BLaER1 (cell line): ENCODE measurements at regions not wholly inside any gene's neighbourhood (a gene's known extent, or its start where the extent isn't known, plus 50 kb on each side); places are given as distances from the start of the nearest gene placed in this dataset.
"Not testable (repeated sequence)": the region's sequence is repeated elsewhere in the genome, so short reads cannot be mapped to it uniquely, and the experiment has no call there.

Experiments
- H3K27ac ChIP-seq: shearing (Covaris generic); formaldehyde crosslinking; 2 replicates; pipeline ENCODE4 v1.8.1; 2022
- H3K27me3 ChIP-seq: shearing (Covaris generic); formaldehyde crosslinking; 2 replicates; pipeline ENCODE4 v1.8.1; 2022
- H3K36me3 ChIP-seq: shearing (Covaris generic); formaldehyde crosslinking; 2 replicates; pipeline ENCODE4 v1.8.1; 2022
- H3K4me1 ChIP-seq: shearing (Covaris generic); formaldehyde crosslinking; 2 replicates; pipeline ENCODE4 v1.8.1; 2022
- H3K4me2 ChIP-seq: shearing (Covaris generic); formaldehyde crosslinking; 2 replicates; pipeline ENCODE4 v1.8.1; 2022
- H3K4me3 ChIP-seq: shearing (Covaris generic); formaldehyde crosslinking; 2 replicates; pipeline ENCODE4 v1.8.1; 2022
- H3K9ac ChIP-seq: shearing (Covaris generic); formaldehyde crosslinking; 2 replicates; pipeline ENCODE4 v1.8.1; 2022
- H3K9me3 ChIP-seq: shearing (Covaris generic); formaldehyde crosslinking; 2 replicates; pipeline ENCODE4 v1.8.1; 2022
- H4K20me1 ChIP-seq: shearing (Covaris generic); formaldehyde crosslinking; 2 replicates; pipeline ENCODE4 v1.8.1; 2022
- Cebpa-rat ChIP-seq: shearing (Covaris generic); IDR thresholded peaks from 2 replicates; pipeline ENCODE4 v1.8.1; 2022

DNA sequence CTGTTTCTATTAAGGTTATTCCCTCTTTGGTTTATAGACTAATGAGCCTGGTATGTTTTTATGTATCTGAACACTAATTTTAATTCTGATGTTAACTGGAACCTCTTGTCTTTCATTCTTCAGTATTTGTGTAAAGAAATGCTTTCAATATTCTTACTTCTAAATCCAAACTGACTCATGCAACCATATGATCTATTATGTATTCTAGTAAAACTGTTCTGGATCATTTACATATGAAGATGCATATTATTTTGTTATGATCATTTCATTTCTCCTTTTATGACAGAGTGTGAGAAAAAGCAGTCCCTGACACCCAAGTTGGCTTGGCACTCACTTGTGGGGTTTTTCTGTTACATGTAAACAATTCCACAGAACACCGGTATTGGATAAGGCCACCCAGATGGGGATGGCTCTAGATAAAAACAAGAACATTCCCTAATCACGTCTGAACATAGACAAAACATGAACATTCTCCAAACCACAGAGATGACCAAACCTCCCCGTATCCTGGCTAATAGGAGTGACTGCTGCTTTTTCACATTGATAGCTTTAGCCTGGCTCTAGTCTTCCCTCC lies 72.2 kb upstream of the EPHB3 start:
- no peaks in the 10 kb centered on the region for H4K20me1 ChIP-seq
- no peak for TF ChIP-seq Cebpa-rat
- H3K4me2 ChIP-seq: no peak overlapping the region

DNA sequence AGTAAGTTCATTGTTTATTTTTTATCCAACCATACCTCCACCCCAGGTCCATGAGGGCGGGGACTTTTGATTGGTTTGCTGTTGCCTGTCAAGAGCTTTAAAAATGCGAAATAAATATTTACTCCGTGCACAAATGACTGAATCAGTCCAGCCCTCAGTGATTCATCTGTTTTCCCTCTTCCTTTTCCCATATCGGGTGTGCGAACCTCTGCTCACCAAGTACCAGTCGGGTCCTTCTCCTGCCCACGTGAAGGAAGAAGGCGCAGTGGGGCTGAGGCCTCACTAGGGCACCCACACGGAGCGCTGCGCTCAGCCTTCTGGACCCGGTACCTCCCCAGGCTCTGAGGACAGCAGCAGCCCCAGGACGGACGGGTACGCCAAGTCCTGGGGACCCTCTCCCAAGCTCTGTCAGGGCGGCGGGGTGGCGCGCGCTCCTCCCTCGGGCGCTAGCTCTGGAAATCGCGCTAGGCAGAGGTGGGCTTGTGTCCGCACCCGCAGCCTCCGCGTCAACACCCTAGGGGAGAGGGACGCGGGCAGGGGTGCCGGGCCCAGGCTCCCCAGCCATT lies 70.5 kb upstream of the EPHB3 start:
- Histone ChIP-seq H3K27ac (no peak overlapping the region), H3K9me3 (no peaks in the 10 kb centered on the region), H3K27me3 (peaks cover 27% of the 10 kb centered on the region; the same call in 1 of the 2 replicates), H3K36me3 (no peaks in the 10 kb centered on the region), H4K20me1 (no peaks in the 10 kb centered on the region), H3K4me1 (no peaks in the 10 kb centered on the region), H3K9ac (no peak overlapping the region), H3K4me3 (no peak overlapping the region), H3K4me2 (no peak overlapping the region)
- TF ChIP-seq Cebpa-rat: no peak

More for the DNA sequence above, 72.2 kb upstream of the EPHB3 start:
- Histone ChIP-seq H3K36me3 (no peaks in the 10 kb centered on the region), H3K27me3 (peaks cover 27% of the 10 kb centered on the region; the same call in 1 of the 2 replicates), H3K9ac (no peak overlapping the region), H3K9me3 (no peaks in the 10 kb centered on the region), H3K4me3 (no peak overlapping the region), H3K27ac (no peak overlapping the region), H3K4me1 (no peaks in the 10 kb centered on the region)

DNA sequence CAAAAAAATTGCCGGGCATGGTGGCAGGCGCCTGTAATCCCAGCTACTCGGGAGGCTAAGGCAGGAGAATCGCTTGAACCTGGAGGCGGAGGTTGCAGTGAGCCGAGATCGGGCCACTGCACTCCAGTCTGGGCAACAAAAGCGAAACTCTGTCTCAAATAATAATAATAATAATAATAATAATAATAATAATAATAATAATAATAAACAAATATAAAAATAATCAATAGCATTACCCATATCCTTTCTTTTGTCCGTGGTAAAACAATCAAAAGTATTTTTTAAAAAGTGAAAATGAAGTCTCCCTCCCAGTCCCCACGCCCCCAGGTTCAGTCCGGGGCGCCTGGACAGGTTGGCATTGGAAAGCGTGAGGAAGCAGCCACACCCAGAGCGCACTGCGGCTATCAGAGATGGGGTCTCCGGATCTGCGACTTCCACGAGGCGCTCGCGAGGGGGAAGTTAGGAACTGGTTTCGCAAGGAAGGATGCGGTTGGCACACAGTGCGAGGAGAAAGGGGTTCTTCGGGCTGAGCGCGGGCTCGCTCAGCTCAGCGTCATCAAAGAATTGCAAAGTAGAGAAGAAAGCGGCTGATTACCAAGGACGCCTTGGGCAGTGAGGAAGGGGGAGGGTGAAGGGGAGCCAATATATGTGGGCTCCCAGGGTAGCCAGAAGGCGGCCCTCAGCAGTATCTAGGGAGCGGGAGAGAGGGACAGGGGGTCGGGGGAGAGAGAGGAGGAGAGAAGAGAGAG lies 69.5 kb upstream of the EPHB3 start:
- no peak overlapping the region for H3K4me3 ChIP-seq
- no peak overlapping the region for H3K4me2 ChIP-seq
- no peak overlapping the region for H3K9ac ChIP-seq
- no peak overlapping the region for H3K27ac ChIP-seq
- peaks cover 27% of the 10 kb centered on the region; the same call in 1 of the 2 replicates for H3K27me3 ChIP-seq
- peaks cover 6% of the 10 kb centered on the region for H3K4me1 ChIP-seq
- H4K20me1 ChIP-seq: no peaks in the 10 kb centered on the region
- H3K36me3 ChIP-seq: no peaks in the 10 kb centered on the region
- TF ChIP-seq Cebpa-rat: no peak
- no peaks in the 10 kb centered on the region for H3K9me3 ChIP-seq

DNA sequence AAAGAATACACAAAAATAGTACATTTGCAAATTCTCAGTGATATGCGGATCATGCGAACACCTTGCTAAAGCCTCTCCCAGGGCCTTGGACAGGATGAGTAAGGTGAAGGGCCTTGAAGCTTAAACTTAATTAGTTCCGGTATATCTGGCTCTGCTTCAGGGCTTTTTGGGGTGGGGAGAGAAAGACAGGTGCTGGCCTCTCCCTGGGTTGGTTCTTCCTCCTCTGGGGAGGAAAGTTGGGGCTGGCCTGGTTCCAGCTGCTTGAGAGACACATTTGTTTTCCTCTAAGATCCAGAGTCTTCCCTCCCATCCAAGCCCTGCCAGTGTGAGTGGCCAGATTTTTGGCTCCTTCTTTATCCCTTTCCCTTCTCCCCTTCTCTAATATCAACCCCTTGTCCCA lies 64.7 kb upstream of the EPHB3 start:
- H3K4me1 ChIP-seq: peaks cover 12% of the 10 kb centered on the region
- no peak overlapping the region for H3K4me3 ChIP-seq
- no peaks in the 10 kb centered on the region for H4K20me1 ChIP-seq
- no peak for TF ChIP-seq Cebpa-rat
- no peaks in the 10 kb centered on the region for H3K9me3 ChIP-seq
- H3K36me3 ChIP-seq: no peaks in the 10 kb centered on the region
- no peak overlapping the region for H3K9ac ChIP-seq
- peaks cover 18% of the 10 kb centered on the region; the same call in 1 of the 2 replicates for H3K27me3 ChIP-seq
- H3K27ac ChIP-seq: no peak overlapping the region
- peak overlapping the region; percentile 49 for H3K4me2 ChIP-seq

- no peaks in the 10 kb centered on the region for H3K36me3 ChIP-seq
- H3K27me3 ChIP-seq: peaks cover 11% of the 10 kb centered on the region; the same call in 1 of the 2 replicates
- H4K20me1 ChIP-seq: no peaks in the 10 kb centered on the region
- no peak for TF ChIP-seq Cebpa-rat
- H3K9me3 ChIP-seq: no peaks in the 10 kb centered on the region
- H3K27ac ChIP-seq: no peak overlapping the region
- peaks cover 12% of the 10 kb centered on the region for H3K4me1 ChIP-seq
- no peak overlapping the region for H3K4me2 ChIP-seq
- no peak overlapping the region for H3K4me3 ChIP-seq
- no peak overlapping the region for H3K9ac ChIP-seq
Observed at GRCh38 chr3:184497804-184498203, 63.8 kb upstream of the EPHB3 start.

GRCh38 chr3:184498986-184499606 lies 62.5 kb upstream of the EPHB3 start:
- Histone ChIP-seq H4K20me1 (no peaks in the 10 kb centered on the region), H3K36me3 (no peaks in the 10 kb centered on the region), H3K4me1 (peaks cover 12% of the 10 kb centered on the region), H3K27ac (no peak overlapping the region), H3K4me3 (no peak overlapping the region), H3K9ac (no peak overlapping the region), H3K27me3 (no peaks in the 10 kb centered on the region), H3K4me2 (peak overlapping the region; percentile 28; the same call in 1 of the 2 replicates), H3K9me3 (no peaks in the 10 kb centered on the region)
- no peak for TF ChIP-seq Cebpa-rat

DNA sequence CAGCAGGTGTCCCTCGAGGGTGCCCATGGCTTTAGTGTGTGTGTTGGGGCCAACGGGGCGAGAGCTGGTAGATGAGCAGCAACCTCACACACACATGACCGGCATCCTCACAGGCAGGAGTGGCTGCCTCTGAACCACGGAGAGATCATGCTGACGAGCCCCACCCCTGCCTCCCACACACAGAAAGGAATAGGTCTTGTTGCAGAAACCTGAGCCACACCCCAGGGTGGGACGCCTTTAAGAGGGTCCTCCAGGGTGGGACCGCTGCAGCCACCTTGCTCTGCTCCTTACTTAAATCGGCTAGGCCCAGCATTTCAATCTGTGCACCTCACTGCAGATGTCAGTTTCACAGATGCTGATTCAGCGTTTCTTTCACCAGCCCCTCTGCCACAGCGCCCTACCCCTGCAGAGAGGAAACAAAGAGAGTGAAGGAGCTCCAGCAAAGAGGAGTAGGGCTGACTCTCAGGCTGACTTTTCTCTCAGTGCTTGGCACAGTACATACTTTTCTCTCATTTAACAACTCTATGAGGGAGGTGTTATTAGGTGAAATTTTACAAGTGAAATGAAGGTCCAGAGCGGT lies 61.2 kb upstream of the EPHB3 start:
- H3K4me3 ChIP-seq: no peak overlapping the region
- H3K27me3 ChIP-seq: no peaks in the 10 kb centered on the region
- H3K9ac ChIP-seq: no peak overlapping the region
- H3K4me1 ChIP-seq: peaks cover 12% of the 10 kb centered on the region
- H3K9me3 ChIP-seq: no peaks in the 10 kb centered on the region
- no peak for TF ChIP-seq Cebpa-rat
- H3K36me3 ChIP-seq: no peaks in the 10 kb centered on the region
- no peak overlapping the region for H3K4me2 ChIP-seq
- no peak overlapping the region for H3K27ac ChIP-seq
- no peaks in the 10 kb centered on the region for H4K20me1 ChIP-seq

DNA sequence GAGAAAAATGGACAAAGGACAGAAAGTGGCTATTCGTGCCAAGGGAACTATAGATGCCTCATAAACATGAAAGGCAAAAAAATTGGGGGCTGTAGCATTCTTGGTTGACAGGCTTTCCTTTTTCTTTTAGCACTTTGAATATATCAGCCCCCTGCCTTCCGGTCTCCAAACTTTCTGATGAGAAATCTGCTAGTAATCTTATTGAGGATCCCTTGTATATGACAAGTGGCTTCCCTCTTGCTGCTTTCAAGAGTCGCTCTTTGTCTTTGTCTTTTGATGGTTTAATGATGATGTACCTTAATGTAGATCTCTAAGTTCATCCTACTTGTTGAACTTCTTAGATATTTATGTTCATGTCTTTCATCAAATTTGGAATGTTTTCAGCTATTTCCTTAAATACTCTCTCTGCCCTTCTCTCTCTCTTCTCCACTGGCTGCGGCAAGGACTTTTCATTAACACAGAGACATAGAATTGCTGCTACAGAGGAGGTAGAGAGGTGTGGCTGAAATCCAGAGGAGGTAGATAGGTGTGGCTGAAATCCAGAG lies 59.4 kb upstream of the EPHB3 start:
- TF ChIP-seq Cebpa-rat: no peak
- H3K36me3 ChIP-seq: no peaks in the 10 kb centered on the region

GRCh38 chr3:184502841-184503240 lies 58.7 kb upstream of the EPHB3 start:
- H4K20me1 ChIP-seq, H3K36me3 ChIP-seq, H3K9me3 ChIP-seq, H3K27me3 ChIP-seq, H3K4me2 ChIP-seq, H3K4me1 ChIP-seq, H3K27ac ChIP-seq, H3K9ac ChIP-seq, H3K4me3 ChIP-seq: not testable (repeated sequence)

More for the DNA sequence above, 59.4 kb upstream of the EPHB3 start:
- Histone ChIP-seq H3K4me3 (no peak overlapping the region), H3K4me2 (no peak overlapping the region), H4K20me1 (no peaks in the 10 kb centered on the region), H3K9ac (no peak overlapping the region), H3K27me3 (no peaks in the 10 kb centered on the region), H3K4me1 (peaks cover 5% of the 10 kb centered on the region; the same call in 1 of the 2 replicates), H3K27ac (no peak overlapping the region), H3K9me3 (no peaks in the 10 kb centered on the region)
